ENCODE measurements at regions not wholly inside any gene's neighbourhood (a gene's known extent, or its start where the extent isn't known, plus 50 kb on each side); places are given as distances from the start of the nearest gene placed in this dataset.

DNA sequence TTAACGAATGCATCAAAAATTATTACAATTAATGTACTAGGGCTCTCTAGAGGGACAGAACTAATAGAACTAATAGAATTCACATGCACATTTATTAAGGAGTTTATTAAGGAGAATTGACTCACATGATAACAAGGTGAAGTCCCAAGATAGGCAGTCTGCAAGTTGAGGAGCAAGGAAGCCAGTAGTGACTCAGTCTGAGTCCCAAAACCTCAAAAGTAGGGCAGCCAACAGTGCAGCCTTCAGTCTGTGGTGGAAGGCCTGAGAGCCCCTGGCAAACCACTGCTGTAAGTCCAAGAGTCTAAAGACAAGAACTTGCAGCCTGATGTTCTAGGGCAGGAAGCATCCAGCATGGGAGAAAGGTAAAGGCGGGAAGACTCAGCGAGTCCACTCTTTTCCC is 633.8 kb downstream of the SEMA5A start:
- ChIA-PET CTCF (no interaction called here), POLR2A (no interaction called here), RAD21 (ENCODE audit: low non-redundant PET in 1 of 2, low total read pairs in 2 of 2, uncharacterized antibody in 2 of 2, unreplicated experiment in 2 of 2) (no interaction called here)
- Histone ChIP-seq H2AFZ (ENCODE audit: low read depth, low read length, poor library complexity, severe bottlenecking) (no peak overlapping the region), H4K20me1 (ENCODE audit: insufficient read depth) (no peaks in the 10 kb centered on the region), H3K79me2 (ENCODE audit: insufficient read depth, low read length) (no peaks in the 10 kb centered on the region), H3K9me2 (ENCODE audit: insufficient read depth) (no peaks in the 10 kb centered on the region), H3K4me2 (ENCODE audit: low read length) (no peak overlapping the region), H3K9me3 (ENCODE audit: control insufficient read depth in 1 of 2, insufficient read depth in 1 of 2, low read depth in 1 of 2, low read length in 2 of 2) (peaks cover 11 to 27% of the 10 kb centered on the region in 2 experiments; a peak in 3 of 4 replicates), H3K4me3 (replicated peaks in 1 of 2; ENCODE audit: low read depth in 1 of 2, low read length in 2 of 2) (no peak overlapping the region), H3K36me3 (ENCODE audit: control insufficient read depth in 1 of 2, insufficient read depth in 2 of 2, low read length in 2 of 2) (no peaks in the 10 kb centered on the region), H3K9ac (ENCODE audit: low read length) (no peak overlapping the region), H3K27me3 (ENCODE audit: insufficient read depth, low read length) (no peaks in the 10 kb centered on the region), H3K27ac (ENCODE audit: low read depth, low read length) (no peak overlapping the region), H3K4me1 (ENCODE audit: control insufficient read depth in 1 of 2, insufficient read depth in 2 of 2, low read length in 2 of 2) (no peaks in the 10 kb centered on the region)
- no TSS peak for BruUV-seq (replicated peaks)
- no peak for TF ChIP-seq SP1 (IDR thresholded peaks at IDR 0.05; ENCODE audit: low read depth)
- no peak for TF ChIP-seq FOSL1 (IDR thresholded peaks at IDR 0.05; ENCODE audit: low read depth)
- TF ChIP-seq ZFX (IDR thresholded peaks at IDR 0.05) = no peak
- no peak for TF ChIP-seq TCF7L2 (IDR thresholded peaks at IDR 0.05; ENCODE audit: borderline replicate concordance, extremely low read depth, insufficient read depth, insufficient read length)
- TF ChIP-seq, protein P1, sequence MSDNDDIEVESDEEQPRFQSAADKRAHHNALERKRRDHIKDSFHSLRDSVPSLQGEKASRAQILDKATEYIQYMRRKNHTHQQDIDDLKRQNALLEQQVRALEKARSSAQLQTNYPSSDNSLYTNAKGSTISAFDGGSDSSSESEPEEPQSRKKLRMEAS (IDR thresholded peaks at IDR 0.05) = no peak
- TF ChIP-seq SIN3A (IDR thresholded peaks at IDR 0.05; ENCODE audit: low read depth) = no peak
- TF ChIP-seq ELF1 (IDR thresholded peaks at IDR 0.05; ENCODE audit: borderline replicate concordance, low read depth) = no peak
- TF ChIP-seq CBX3 (IDR thresholded peaks at IDR 0.05; ENCODE audit: low read depth) = no peak
- no peak for TF ChIP-seq ZNF274 (IDR thresholded peaks at IDR 0.05; ENCODE audit: low read depth, low read length)
- TF ChIP-seq SRF (IDR thresholded peaks at IDR 0.05; ENCODE audit: low read depth) = no peak
- TF ChIP-seq RAD21 (IDR thresholded peaks at IDR 0.05; ENCODE audit: low read depth) = no peak
- DNase-seq (ENCODE audit: low read depth, low spot score) (no peak), ATAC-seq (no peak)
- intact Hi-C loops (cut with micrococcal nuclease) = no loop called here

DNA sequence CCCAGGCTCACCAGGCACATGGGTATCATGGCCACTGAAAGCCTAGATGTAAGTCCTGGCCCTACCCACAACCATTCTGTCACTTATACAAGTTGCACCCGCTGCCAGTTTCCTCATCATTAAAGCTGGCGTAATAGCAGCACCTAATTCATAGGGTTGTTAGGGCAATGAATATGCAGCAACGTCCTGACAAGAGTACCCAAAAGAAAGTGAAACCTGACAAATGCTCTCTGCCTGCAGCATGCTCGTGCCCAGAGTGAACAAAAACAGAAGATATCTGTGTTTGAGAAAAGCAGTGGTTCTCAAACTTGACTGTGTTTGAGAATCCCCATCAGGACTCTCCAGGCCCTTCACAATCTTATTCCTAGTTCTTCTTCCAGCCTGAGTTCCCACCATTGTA is 632.4 kb downstream of the SEMA5A start:
- no peak for ATAC-seq
- Histone ChIP-seq H3K9me3 (ENCODE audit: control insufficient read depth in 1 of 2, insufficient read depth in 1 of 2, low read depth in 1 of 2, low read length in 2 of 2) (peaks cover 15 to 27% of the 10 kb centered on the region in 2 experiments; a peak in 3 of 4 replicates), H4K20me1 (ENCODE audit: insufficient read depth) (no peaks in the 10 kb centered on the region), H3K4me2 (ENCODE audit: low read length) (no peak overlapping the region), H3K4me3 (replicated peaks in 1 of 2; ENCODE audit: low read depth in 1 of 2, low read length in 2 of 2) (no peak overlapping the region), H3K79me2 (ENCODE audit: insufficient read depth, low read length) (no peaks in the 10 kb centered on the region), H3K4me1 (ENCODE audit: control insufficient read depth in 1 of 2, insufficient read depth in 2 of 2, low read length in 2 of 2) (no peaks in the 10 kb centered on the region), H2AFZ (ENCODE audit: low read depth, low read length, poor library complexity, severe bottlenecking) (no peak overlapping the region), H3K27ac (ENCODE audit: low read depth, low read length) (no peak overlapping the region), H3K9me2 (ENCODE audit: insufficient read depth) (no peaks in the 10 kb centered on the region), H3K27me3 (ENCODE audit: insufficient read depth, low read length) (no peaks in the 10 kb centered on the region), H3K9ac (ENCODE audit: low read length) (no peak overlapping the region), H3K36me3 (ENCODE audit: control insufficient read depth in 1 of 2, insufficient read depth in 2 of 2, low read length in 2 of 2) (no peaks in the 10 kb centered on the region)
- no TSS peak for BruUV-seq (replicated peaks)
- DNase-seq (ENCODE audit: low read depth, low spot score) = no peak
- ChIA-PET RAD21 (ENCODE audit: low non-redundant PET in 1 of 2, low total read pairs in 2 of 2, uncharacterized antibody in 2 of 2, unreplicated experiment in 2 of 2) (no interaction called here), POLR2A (no interaction called here), CTCF (no interaction called here)
- intact Hi-C loops (cut with micrococcal nuclease) = no loop called here
- TF ChIP-seq, protein P2, sequence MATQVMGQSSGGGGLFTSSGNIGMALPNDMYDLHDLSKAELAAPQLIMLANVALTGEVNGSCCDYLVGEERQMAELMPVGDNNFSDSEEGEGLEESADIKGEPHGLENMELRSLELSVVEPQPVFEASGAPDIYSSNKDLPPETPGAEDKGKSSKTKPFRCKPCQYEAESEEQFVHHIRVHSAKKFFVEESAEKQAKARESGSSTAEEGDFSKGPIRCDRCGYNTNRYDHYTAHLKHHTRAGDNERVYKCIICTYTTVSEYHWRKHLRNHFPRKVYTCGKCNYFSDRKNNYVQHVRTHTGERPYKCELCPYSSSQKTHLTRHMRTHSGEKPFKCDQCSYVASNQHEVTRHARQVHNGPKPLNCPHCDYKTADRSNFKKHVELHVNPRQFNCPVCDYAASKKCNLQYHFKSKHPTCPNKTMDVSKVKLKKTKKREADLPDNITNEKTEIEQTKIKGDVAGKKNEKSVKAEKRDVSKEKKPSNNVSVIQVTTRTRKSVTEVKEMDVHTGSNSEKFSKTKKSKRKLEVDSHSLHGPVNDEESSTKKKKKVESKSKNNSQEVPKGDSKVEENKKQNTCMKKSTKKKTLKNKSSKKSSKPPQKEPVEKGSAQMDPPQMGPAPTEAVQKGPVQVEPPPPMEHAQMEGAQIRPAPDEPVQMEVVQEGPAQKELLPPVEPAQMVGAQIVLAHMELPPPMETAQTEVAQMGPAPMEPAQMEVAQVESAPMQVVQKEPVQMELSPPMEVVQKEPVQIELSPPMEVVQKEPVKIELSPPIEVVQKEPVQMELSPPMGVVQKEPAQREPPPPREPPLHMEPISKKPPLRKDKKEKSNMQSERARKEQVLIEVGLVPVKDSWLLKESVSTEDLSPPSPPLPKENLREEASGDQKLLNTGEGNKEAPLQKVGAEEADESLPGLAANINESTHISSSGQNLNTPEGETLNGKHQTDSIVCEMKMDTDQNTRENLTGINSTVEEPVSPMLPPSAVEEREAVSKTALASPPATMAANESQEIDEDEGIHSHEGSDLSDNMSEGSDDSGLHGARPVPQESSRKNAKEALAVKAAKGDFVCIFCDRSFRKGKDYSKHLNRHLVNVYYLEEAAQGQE (IDR thresholded peaks at IDR 0.05; ENCODE audit: low read depth) = no peak
- TF ChIP-seq SP1 (IDR thresholded peaks at IDR 0.05; ENCODE audit: low read depth) = no peak
- no peak for TF ChIP-seq RAD21 (IDR thresholded peaks at IDR 0.05; ENCODE audit: low read depth)
- TF ChIP-seq ELF1 (IDR thresholded peaks at IDR 0.05; ENCODE audit: borderline replicate concordance, low read depth) = no peak
- no peak for TF ChIP-seq ZFX (IDR thresholded peaks at IDR 0.05)
- TF ChIP-seq, protein P3, sequence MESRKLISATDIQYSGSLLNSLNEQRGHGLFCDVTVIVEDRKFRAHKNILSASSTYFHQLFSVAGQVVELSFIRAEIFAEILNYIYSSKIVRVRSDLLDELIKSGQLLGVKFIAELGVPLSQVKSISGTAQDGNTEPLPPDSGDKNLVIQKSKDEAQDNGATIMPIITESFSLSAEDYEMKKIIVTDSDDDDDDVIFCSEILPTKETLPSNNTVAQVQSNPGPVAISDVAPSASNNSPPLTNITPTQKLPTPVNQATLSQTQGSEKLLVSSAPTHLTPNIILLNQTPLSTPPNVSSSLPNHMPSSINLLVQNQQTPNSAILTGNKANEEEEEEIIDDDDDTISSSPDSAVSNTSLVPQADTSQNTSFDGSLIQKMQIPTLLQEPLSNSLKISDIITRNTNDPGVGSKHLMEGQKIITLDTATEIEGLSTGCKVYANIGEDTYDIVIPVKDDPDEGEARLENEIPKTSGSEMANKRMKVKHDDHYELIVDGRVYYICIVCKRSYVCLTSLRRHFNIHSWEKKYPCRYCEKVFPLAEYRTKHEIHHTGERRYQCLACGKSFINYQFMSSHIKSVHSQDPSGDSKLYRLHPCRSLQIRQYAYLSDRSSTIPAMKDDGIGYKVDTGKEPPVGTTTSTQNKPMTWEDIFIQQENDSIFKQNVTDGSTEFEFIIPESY (IDR thresholded peaks at IDR 0.05; ENCODE audit: extremely low read depth, insufficient replicate concordance, low read length) = no peak
- no peak for TF ChIP-seq FOSL1 (IDR thresholded peaks at IDR 0.05; ENCODE audit: low read depth)
- no peak for TF ChIP-seq CEBPB (IDR thresholded peaks at IDR 0.05; ENCODE audit: low read depth)
- TF ChIP-seq TCF7L2 (IDR thresholded peaks at IDR 0.05; ENCODE audit: borderline replicate concordance, extremely low read depth, insufficient read depth, insufficient read length) = no peak
- no peak for TF ChIP-seq POLR2AphosphoS5 (IDR thresholded peaks at IDR 0.05; ENCODE audit: low read depth, low read length)
- no peak for TF ChIP-seq EZH2 (IDR thresholded peaks at IDR 0.05)
- TF ChIP-seq CBX3 (IDR thresholded peaks at IDR 0.05; ENCODE audit: low read depth) = no peak
